ENCODE measurements at regions not wholly inside any gene's neighbourhood (a gene's known extent, or its start where the extent isn't known, plus 50 kb on each side); places are given as distances from the start of the nearest gene placed in this dataset.

DNA sequence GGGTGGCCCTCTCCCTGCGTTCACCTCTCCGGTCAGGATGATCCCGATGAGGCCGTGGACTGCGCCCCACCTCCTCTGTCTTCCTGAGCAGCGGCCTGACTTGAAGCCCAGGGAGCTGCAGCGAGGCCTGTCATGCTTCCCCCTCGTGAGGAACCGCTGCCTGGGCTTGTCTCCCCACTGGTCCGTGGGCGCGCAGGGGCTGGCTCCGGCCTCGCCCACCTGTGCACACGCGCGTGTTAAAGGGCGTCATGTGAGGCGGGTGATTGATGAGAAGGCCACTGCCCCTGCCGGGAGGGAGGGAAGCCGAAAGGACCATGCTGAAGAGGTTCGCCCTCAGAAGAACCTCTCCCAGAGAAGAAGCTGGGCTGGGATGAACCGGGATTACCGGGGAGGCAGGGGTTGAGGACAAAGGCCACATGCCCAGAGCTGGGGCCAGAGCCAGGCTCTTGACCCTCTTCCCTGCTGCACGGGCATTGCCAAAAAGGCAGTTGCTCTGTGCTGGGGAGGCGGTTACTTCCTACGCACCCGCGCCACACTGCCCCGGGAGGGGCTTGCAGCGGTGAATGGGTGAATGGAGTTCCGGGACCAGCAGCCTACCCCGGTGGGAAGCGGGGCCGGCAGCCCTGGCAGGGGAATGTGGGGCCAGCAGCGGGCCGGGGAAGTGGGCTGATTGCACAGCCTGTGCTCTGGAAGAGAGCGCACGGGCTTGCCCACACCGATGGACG is 85.9 kb upstream of the GSE1 start:
- TF ChIP-seq, protein P1, sequence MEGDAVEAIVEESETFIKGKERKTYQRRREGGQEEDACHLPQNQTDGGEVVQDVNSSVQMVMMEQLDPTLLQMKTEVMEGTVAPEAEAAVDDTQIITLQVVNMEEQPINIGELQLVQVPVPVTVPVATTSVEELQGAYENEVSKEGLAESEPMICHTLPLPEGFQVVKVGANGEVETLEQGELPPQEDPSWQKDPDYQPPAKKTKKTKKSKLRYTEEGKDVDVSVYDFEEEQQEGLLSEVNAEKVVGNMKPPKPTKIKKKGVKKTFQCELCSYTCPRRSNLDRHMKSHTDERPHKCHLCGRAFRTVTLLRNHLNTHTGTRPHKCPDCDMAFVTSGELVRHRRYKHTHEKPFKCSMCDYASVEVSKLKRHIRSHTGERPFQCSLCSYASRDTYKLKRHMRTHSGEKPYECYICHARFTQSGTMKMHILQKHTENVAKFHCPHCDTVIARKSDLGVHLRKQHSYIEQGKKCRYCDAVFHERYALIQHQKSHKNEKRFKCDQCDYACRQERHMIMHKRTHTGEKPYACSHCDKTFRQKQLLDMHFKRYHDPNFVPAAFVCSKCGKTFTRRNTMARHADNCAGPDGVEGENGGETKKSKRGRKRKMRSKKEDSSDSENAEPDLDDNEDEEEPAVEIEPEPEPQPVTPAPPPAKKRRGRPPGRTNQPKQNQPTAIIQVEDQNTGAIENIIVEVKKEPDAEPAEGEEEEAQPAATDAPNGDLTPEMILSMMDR (IDR thresholded peaks at IDR 0.05; ENCODE audit: low read depth, low read length) = no peak
- no peak for TF ChIP-seq EZH2phosphoT487 (IDR thresholded peaks at IDR 0.05; ENCODE audit: low read depth)
